Hindlimb muscle (tissue), 1 donor: ENCODE measurements at regions not wholly inside any gene's neighbourhood (a gene's known extent, or its start where the extent isn't known, plus 50 kb on each side); places are given as distances from the start of the nearest gene placed in this dataset.

ENCODE experiments used
- DNase-seq: peaks from one replicate; pipeline ENCODE4 v3.0.0-alpha.2; 2013

DNA sequence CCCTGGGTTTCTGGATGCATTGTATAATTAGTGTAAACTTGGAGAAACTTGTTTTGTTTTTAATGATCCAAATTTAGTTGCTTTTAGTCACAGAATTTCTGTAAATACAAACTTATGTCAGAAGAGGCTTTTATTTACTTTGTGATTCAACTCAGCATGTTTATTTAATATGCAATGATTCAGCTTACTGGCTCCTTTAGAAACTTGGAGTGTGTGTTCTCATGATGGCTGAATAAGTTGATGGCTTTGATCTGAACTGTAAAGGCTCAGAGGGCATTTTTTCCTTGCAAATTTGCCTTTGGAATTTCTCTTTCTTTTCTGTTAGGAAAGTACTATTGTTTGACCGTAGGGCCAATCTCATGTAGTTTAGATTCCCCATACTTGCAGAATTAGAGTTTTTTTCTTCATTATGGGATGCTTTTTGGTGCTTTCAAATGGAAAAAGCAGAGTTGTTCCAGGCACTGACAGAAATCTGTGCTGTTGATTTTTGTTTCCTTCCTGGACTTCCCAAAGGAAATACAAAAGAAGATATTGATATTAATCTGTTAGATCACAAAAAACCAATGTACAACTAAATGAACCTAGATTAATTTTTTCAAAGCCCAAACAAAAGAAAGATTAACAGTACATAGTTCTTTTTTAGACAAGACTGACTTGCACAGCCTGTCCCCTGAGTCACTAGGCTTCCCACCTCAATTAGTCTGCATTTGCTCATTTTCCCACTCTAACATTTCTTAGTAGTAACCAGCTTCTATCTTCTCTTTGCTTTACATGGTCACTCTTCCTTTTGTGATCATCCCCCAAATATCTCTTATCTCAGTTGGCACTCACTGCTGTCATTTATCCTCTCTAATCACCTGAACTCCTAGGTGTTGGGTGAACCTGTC, 96.8 kb upstream of the AGR3 start:
- DNase-seq = no peak

DNA sequence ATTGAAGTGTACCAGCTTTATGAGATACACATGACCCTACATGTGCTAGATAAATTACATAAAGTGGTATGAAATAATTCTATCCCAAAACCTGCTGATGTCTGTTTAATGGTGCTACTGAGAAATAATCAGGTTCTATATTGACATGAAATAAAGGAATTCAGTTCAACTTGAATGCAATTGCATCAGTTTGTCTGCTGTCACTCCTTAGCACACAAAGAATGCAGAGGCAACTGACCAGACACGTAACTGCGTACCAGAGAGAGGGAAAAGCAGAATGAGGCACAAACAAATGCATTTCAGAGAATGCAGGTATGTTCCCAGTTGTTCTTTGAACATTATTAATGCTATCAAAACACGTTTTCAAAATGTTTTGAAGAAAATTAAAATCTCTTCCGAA, 98.8 kb upstream of the AGR3 start:
- no peak for DNase-seq

DNA sequence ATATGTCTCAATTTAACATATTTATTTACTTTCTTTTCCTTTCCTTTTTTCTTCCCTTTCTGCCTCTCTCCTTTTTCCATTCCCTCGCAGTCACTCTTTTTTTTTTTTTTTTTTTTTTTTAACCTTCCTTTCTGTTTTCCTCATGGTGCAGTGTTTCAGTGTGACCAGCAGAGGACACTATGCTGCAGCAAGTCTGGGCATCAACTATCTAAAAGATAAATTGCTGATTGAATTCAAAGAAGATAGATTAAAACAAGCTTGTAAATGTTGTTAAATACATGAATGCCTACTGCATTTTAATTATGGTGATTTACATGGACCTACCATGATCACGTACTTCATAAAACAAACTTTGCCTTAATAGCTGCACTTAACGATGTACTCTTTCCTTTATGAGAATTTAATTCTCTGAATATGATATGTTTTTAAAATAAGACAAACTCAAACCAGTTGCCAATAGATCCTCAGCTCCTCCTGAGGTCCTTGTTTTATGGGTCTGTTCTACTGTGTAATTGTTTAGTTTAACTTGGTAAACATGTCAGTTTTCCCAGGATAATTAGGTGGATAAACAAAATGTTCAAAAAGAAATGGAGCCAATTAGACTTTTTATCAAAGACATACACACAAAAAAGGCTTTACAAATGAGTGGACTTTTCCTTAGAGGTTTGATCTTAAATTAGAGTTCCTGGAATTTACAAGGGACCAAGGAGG, 101.0 kb upstream of the AGR3 start:
- DNase-seq = no peak

DNA sequence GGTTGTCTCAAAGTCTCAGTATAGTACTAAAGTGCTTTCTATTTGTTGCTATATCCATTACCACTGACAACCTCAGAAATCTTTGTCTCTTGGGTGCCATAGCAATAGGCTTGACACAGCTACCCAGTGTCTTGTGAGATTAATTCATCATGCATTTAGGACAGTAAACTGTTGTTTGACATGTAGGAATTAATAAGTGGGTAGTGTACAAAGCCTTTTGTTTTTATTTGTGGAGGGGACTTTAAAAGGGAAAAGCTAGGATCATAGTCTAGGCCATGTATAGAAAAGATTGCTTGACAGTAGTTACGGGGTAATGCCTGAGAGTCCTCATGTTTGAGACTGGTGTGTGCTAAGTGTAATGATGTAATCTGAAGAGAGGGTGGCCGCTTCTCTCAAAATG, 102.6 kb upstream of the AGR3 start:
- DNase-seq = no peak

DNA sequence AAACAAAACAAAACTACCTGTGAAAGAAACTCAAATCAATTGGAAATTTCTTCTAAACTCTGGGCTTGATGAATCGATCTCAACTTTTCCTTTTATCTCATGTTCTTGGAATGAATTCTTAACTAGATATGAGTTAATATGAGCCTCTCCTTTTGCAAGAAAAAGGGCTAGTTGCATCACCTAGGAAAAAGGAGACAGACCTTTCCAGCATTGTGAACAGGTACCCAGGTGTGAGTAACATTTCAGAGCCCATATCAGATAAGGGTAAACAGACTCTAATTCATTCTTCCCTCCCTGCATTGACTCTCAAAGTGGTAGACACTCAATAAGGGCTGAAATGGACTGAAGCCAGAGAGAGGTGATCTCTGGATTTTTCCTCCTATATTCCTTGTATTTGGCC, 103.8 kb upstream of the AGR3 start:
- DNase-seq = no peak

DNA sequence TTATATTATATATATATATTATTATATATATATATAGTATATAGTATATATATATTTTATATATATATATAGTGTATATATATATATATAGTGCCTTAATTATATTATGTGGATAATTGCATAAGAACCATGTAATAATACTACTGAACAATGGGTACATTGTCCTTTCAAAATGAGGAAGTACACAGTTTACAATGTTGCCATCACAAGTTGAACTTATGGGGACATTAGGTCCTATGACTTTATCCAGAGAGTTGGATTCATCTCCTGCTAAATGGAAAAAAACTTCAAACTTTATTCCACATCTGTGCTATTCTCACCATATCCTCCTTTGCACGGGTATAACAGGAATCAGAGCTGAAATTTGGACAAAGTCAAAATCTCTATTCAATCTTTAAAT, 105.0 kb upstream of the AGR3 start:
- DNase-seq = no peak

DNA sequence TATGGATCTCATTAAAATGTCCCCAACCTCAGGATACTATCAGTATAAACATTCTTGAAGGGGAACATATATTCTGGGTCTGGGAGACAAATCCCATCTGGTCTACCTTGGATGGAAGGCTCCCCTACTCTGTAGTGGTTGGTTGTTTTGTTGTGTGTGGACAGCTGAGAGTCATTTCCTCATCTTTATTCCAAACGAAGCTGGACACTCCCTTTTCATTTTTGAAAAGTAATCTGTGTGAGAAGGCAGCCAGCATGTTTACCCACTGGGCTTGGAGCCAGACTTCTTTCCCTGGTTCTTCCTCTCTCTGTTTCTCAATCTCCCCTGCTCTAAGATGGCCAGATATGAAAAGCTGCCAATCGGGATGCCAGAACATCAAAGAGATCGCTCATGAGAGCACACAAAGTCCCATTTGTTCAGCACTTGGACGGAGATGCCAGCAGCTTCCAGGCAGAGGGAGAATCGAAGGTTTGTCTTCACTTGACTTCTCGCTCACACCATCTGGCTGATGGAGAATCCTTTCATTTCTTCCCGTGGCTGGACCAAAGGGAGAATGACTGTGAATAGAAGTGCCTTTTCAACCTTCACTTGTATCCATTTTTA, 108.1 kb upstream of the AGR3 start:
- no peak for DNase-seq

DNA sequence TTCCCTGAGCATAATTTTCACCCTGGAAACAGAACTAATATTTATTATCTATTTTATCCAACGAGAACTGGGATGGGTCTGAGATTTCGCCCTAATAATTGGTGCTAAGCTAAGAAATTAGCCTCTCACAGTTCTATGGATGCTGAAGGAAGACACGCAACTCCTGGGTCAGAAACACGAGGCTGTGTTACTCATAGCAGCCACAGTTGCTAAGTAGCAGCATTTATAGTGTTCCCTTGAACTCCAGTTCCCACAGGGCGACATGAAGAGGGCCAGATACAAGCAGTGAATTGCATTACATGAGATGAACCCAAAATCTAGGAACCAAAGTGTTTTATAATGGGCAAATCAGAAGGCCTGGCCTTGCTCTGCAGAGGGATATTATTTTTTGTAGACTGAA, 109.8 kb upstream of the AGR3 start:
- DNase-seq = no peak

DNA sequence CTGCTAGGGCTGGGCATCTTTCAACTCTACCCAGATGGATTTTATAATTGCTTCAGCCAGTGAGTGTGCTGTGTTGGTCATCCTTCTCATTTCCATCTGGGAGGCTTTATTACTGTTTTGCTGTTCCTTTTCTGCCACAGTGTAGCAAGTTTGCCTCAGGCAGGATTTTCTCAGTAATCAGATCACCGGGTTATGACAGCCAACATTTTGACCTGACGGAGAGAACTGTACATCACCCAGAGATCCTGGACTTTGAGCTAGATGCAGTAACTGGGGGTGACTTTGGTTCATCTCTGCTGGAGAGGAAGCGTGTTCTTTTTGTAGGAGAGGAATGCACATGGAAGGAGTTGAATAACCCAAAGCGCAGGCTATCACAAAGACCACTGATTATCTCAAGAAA, 111.8 kb upstream of the AGR3 start:
- no peak for DNase-seq

DNA sequence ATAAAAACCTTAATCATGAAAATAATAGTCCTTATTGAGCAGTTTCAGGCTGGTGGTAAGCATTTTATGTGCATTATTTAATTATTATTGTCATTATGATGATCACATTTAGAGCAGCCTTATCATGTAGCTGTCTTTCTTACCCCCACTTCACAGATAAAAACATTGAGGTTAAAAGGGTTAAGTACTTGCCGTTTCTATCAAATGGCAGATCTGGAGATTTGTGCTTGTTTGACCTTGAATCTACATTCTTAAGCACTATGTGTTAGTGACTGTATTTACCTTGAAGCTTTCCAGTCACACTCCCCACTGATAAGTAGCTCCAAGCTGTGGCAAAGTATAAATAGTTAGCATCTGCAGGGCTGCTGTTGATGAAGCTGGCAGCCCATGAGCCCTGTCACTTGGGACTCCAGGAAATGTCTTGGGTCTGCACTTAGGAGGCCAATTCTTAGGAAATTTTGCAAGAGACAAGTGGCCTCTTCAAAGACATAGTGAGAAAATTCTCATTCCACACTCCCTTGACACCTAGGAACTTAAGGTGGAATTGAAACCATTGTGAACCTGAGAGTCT, 116.8 kb upstream of the AGR3 start:
- no peak for DNase-seq

DNA sequence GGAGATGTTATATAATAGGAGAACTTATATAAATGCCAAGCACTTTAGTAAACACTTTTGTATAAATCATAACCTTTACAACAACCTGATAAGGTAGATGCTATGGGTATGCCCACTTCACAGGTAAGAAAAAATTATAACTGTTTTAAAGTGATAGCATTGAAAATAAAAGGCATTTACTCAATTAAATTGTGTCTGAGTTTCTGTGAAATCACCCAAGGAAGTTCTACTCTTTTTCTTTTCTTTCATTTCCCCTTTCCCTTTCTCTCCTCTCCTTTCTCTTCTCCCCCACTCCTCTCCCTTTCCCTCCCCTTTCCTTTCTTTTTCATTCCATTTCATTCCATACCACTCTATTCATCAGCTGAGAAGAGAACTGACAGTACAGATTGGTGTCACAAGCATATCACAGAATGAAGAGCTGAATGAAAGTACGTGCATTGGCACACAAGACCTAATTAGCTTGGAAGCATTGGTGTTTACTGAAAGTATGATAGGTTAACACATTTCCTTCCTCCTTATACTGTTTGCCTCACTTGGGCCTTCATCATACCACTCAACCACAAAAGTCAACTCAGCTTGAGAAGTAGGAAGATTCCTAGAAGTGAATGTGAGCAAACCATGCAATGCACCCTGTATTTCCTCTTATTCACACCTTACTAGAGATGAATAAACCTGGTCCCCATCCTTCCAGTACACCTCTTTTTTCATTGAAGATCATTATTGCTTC, 117.9 kb upstream of the AGR3 start:
- no peak for DNase-seq

DNA sequence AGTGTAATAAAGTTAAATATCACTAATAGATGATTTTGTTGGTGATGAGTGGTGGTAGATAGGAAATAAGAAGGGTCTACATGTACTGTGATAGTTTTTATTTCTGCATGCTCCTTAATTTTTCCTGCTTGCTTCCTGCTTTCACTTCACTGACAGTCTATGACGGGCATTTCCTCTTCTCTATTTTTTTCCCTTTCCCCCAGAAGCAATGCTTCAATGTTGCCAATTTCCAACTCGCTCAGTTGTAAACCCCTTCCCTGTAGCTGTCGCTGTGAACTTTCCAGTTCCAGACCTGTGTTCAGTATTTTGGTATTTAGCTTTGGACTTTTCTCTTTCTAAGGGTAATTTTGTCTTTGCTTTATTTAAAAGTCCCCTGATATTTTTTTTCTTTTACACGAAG, 123.5 kb upstream of the AGR3 start:
- DNase-seq = no peak

DNA sequence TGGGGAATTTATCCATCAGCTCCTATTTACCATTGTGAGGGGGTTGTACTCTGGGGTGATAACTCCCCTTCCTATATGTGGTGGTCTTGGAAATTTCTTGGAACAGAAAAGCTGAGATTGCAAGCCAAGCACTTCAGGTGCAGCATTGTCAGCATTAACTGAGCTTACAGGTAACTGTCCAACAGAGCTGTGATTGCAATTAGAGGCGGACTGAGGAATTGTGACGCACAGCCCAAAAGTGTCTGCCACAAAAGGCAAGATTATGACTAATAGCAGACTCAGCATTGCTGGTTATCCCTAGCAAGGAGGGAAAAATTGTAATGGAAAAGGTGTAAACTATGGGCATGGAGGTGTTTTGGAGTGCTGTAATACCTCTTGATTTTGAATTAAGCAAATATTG, 126.1 kb upstream of the AGR3 start:
- no peak for DNase-seq

DNA sequence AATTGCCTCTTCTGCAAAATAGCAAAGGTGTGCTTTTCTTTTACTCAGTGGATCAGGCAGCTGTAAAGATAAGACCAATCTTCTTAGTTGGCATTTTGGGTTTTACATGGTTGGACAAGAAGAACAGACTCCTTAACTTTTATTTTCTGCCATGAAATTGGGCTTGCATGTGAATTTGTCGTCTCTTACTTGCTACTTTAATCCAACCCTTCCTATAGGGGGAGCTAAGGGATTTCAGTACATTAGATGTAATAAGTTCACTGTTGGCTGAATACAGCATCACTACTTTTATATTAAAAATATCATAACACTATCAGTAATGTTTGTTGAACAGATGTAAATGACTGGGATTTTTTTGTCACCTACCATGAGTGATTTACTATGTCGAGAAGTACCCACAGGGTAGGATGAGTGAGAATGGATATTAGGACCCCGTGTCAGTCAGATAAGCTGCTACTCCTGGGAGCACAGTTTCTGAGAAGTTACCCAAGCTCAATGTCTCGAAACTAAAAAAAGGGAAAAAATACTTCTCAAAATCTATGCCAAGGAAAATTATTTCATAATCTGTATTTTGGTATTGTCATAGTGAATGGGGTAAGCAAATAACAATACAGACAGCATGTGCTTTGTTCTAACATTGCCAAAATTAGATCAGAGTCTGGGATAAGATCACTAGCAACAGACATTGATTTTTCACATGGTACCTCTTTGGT, 127.4 kb upstream of the AGR3 start:
- DNase-seq = no peak

DNA sequence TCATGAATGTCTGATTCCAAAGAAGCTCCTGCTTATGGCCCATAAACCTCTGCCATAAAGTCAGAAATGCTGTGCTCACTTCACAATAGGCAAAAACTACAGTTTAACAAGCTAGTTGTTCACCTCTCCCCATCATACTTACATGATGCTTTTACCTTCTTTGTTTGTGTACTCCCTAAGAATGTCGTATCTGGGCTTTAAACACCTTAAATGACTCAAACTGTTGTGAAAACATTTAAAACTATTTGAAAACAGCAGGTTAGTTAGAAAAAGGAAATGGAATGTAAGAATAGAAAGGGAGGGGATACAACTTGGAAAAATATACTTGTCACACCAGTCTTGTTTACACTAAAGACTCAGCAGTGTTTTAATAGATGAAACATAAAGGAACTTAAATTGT, 128.2 kb upstream of the AGR3 start:
- no peak for DNase-seq

DNA sequence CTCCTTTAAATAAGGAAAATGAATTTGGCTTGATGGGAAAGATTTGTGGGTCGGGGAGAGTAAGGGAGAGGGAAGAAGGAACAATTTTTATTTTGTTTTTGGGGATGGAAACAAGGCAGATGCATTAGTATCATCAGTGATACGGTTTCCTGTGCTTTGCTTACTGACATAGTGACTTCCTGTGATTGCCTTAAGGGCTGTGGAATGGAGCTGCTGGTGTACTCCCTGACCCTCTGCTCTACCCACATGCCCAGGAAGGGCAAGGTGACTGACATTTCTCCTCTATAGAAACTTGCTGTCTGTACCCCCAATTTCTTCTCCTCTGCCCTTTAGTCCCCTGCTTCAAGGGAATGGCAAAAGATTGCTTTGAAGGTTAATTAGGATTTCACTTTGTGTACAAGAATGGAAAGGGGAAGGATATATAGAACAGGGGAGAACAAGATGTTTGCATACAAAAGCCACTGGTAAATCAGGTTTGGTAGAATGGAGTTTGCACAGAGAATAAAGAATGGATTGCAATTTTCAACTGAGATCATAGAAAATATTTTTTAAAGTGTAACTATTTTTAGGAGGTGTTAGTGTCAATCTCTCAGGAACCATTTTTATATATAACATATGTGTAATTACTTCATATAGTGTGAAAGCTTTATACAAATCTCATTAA, 129.0 kb upstream of the AGR3 start:
- DNase-seq = no peak

DNA sequence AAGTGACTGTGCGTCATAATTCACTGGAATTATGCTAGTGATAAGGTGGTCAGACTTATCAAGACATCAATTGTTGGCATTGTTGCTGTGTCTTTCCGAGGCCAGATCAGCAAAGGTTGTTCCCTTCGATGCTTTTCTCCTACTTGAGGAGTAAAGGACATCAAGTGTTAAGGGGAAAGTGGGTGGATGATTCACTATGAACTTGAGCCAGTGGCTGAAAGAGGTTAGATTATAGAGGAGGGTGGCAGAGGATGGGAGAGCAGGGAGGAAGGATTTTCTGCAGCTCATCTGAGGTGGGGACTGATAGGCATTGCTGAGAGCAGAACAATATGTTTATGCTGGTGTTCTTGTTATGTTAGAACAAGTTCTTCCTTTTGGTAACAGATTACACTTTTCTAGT, 131.4 kb upstream of the AGR3 start:
- no peak for DNase-seq

DNA sequence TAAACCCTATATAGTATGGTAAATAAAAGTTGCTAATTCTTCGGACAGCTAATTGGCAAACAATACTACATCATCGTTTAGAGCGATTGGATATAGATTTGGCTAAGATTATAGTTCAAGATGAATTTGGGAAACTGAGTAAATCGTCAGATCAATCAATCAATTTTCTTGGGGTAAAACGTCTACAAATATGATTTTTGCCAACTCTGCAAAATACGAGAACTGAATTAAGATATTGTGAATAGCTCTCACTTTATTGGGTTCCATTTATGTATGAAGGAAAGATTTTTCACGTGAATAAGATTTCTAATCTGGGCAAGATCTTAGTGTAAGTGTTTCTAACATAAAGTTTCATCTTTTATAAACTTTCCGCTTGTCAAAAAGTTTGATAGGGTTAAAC, 132.9 kb upstream of the AGR3 start:
- DNase-seq = no peak

DNA sequence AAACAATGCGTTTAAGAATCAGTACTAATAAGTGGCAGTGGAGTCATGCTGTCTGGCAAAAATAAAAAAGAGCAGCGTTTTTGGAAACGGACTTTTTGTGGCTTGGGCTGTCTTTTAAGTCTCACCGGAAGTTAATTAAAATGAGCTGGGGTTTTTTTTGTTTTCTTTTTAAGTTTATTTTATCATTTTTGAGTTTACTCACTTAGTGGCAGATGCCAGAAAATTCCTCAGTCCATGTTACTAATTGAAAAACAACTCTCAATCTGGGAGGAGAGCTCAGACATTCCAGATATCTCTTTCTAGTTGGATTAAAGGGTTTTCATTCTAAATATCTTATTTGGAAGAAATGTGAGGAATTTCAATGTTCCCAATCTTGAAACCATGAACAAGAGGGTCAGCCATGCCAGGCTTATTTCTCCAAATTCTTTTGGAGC, 133.8 kb upstream of the AGR3 start:
- no peak for DNase-seq

DNA sequence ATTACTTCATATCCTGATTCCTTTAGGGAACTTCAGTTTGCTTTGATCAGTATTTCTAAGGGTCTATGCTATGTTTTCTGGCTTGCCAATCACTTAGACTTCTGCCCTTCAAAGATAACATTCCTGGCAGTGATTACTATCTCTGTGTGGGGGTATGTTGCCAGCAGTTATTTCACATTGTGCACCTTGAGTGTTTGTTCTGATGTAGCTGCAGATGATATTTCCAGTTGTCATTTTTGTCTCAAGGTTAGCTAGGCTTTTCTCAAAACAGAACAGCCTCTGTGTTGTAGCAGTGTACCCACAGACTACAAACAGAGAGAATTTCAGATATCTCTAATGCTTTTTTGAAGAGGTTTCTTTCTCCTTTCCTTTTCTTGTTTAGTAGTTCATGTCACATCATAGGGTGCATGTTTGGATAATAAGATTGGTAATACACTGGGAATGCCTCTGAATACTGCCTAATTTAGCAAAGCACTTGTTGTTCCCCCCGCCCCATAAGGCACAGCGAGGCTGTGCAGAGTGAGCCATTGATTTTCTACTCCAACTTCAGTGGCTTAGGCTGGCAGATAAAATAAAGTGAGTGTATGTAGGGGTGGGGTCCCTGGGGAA, 134.7 kb upstream of the AGR3 start:
- DNase-seq = no peak

DNA sequence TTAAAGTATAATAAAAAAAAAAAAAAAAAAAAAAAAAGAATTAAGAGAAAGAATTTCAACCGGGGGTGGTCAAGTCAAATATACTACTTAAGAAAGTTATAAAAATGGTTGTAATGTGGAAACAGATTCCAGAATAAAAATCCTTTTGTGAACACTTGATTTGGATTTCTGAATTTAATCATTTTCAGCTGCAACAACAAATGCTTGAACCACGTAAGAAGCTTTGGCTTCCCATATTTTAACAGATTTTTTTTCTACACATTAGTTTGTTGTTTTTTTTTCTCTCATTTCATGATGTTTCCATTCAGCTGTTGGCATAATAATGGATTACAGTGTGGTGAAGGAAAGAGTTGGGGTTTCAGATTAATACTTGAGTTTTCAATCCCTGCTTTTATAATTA, 137.3 kb upstream of the AGR3 start:
- DNase-seq = no peak
